NCI-H146 treated with DMSO at 0.1 percent for 48 hours (cell line): ENCODE measurements at regions not wholly inside any gene's neighbourhood (a gene's known extent, or its start where the extent isn't known, plus 50 kb on each side); places are given as distances from the start of the nearest gene placed in this dataset.

Experiments
- DNase-seq: peaks from one replicate; lab custom pipeline; 2025; ENCODE audit not compliant: unreplicated experiment; lab: John Stamatoyannopoulos, UW

- no peak for DNase-seq
Observed at GRCh38 chr14:42190744-42191143, 584.1 kb downstream of the LRFN5 start.

DNA sequence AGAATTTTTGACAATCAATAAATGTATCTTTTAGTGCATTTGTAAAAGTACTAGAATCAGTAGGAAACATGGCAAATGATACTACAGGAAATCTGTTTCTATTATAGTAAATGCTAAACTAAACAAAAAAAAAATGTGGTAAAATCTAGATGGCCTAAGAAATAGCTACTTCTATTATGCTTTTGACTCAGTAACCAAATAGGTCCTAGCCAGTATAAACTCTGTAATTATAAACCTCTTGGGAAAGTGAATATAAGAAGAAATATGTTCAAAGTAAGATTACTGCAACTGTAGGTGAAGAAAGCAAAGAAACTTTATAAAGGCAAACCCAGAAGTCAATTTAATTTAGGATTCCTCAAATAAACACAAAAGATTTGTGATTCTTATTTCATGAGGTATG lies 581.2 kb downstream of the LRFN5 start:
- no peak for DNase-seq

GRCh38 chr14:42185718-42186117 lies 579.0 kb downstream of the LRFN5 start:
- DNase-seq, result no peak

DNA sequence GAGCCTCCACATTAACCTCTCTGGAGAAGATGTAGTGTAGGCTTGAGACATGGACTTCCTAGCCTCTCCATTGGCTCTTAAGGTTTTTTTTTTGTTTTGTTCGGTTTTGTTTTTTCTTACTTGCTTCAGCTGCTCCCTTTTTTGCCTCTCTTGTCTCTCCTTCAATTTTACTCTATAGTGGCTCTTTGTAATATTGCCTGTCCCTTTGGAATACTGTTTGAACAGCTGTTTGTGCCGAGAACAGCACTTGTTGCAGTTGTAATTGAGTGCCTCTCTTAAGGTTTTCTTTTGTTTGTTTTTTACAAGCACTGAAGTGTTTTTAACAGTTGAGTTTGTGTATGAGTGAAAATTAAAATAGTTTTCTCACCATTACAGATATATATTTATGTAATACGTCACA lies 567.7 kb downstream of the LRFN5 start:
- DNase-seq, result peak; percentile 19

GRCh38 chr14:42173206-42173605 lies 566.5 kb downstream of the LRFN5 start:
- no peak for DNase-seq

DNA sequence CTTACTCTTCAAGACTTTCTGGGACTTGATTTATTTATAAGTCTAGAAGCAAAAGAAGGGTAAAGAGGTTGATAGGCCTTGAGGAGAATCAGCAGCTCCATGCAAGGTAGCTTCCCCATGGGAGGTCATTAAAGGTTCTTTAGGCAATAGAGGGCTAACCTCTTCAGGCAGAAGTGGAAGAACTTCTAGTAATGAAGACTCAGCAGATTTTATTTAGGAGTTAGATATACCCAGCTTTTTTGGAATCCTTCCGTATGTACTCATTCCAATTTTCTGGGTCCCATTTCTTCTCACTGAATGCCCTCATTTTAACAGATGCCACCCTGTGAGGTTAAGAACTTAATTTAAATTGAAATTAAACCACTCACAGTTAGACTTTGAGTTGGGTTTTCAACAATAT lies 565.6 kb downstream of the LRFN5 start:
- no peak for DNase-seq

- no peak for DNase-seq
Observed at GRCh38 chr14:42163136-42163535, 556.5 kb downstream of the LRFN5 start.

DNA sequence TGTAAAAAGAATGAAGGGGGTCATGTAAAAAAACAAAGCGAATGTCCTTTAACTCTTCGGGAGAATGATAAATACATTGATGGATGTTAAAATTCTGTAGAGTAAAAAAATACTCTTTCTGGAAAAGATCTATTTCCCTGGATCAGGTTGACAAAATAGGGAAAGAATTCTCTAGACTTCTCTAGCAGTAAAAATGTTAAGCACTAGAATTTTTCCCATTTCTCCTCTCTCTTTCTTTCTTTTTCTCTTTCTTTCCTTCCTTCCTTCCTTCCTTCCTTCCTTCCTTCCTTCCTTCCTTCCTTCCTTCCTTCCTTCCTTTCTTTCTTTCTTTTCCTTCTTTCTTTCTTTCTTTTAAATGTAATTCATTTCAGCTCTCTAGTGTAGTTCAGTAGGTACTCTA lies 552.5 kb downstream of the LRFN5 start:
- DNase-seq, result no peak

GRCh38 chr14:42149609-42150261 lies 543.1 kb downstream of the LRFN5 start:
- no peak for DNase-seq

DNA sequence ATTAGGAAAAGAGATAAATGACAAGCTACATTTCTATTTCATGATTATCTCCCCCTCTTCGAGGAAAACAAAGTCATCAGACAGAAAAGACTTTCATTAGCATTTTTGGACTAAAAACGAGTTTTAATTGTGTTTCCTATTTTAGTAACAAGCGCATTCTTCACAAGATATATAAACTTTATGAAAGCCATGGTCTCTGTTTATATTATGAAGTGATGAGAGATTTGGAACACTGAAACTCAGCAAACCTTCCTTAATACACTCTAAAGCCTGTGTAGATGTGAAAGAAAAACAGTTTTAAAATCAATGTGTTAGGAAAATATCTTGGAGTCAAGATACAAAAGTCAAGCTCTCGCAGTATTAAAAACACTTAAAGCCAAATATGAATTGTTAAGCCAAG lies 539.1 kb downstream of the LRFN5 start:
- no peak for DNase-seq

DNA sequence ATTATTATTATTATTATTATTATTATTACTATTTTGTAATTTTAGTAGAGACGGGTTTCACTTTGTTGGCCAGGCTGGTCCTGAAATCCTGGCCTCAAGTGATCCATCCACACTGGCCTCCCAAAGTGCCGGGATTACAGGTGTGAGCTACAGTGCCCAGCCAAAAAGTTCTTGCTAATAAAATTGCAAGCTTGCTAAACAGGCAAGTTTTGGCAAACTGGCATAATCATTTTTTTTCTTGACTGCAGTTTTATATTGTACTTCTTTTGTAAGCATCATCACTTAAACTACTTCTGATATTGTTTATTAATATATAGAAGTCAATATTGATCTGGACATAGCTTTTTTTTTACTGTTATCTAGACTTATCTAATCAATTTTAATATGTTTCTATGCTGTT lies 536.4 kb downstream of the LRFN5 start:
- DNase-seq, result no peak

DNA sequence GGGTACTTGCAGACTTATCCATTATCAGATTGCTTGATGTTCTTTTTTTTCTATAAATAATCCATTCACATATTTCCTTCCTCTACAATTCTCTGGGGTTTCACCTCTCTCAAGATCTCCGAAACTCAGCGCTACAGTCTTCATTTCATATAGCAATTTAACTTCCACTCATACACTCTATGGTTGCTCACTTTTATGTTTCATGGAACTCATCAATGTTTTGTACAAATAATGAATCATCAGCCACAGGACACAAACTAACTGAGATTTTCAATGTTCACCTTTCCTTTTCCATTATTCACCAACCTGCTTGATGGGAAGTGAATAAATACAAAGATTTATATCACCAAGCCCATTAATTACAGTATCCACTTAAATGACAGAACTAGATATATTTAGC lies 534.7 kb downstream of the LRFN5 start:
- DNase-seq, result no peak

- no peak for DNase-seq
Observed at GRCh38 chr14:42140831-42141279, 534.2 kb downstream of the LRFN5 start.

DNA sequence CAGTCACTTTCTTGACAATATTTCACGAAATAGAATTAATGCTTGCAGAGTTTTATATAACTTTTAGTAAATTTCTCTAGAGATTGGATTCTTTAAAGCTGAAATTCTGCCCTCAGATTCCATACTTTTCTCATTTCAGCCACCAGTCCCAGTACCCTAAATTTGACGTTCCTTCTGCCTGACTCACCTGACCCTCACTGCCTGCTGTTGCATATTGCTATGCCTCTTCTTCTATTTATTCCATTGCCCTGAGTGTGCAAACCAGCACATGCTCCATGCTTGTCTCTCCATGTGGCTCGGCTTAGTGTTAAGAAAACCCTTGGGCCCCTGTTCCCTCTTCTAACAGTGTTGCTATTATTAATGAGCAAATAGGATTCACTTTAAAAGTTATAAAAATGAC lies 533.3 kb downstream of the LRFN5 start:
- no peak for DNase-seq

DNA sequence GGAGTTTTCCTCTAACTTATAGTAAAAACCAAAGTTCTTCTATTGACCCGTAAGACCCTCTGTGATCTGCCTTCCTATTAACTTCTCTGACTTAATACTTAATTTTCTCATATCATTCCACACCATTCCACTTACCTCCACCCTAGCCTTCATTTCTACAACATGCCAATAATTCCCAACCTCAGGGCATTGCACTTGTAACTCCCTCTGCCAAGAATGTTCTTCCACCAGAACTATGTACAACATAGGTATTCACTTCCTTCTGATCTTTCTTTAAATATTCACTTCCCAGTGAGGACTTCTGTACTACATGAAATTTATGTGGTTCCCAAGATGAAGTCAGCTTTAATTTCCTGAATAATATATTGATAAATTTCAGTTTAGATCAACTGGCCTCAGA lies 531.7 kb downstream of the LRFN5 start:
- no peak for DNase-seq

DNA sequence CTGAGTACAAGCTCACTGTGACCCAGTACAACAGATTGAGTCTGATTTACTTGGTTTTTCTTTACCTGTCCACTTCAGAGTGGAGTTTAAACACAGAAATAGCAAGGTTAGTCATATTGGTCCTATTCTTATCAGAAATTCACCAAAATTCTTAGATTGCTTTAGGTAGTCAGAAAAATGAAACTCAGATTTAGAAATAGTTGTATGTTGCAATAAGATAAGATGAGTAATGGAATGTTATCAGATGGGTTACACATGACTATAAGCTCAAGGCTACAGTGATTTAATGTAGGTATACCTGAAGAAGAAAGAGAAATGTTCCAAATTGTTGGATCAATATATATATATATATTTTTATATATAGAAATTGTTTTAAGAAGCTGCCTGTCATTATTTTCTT lies 524.1 kb downstream of the LRFN5 start:
- no peak for DNase-seq

DNA sequence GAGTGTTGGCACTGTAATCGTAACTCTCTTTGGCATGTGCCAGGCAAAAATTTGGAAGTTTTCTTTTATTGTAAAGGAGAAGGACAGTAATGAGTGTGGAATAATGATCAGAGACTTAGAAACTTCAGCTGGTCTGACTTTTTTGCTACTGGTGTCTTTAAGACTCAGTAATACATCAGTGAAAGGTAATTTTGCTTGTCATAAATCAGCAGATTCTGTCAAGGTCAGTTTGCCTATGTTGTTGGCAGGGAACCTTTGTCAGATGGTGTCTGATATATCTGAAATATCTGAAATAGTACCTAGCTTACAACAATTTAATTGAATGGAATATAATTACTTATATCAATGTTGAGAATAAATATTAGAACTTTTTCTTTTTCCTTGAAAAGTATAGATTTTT lies 516.9 kb downstream of the LRFN5 start:
- DNase-seq, result no peak

- no peak for DNase-seq
Observed at GRCh38 chr14:42113358-42114069, 506.8 kb downstream of the LRFN5 start.

DNA sequence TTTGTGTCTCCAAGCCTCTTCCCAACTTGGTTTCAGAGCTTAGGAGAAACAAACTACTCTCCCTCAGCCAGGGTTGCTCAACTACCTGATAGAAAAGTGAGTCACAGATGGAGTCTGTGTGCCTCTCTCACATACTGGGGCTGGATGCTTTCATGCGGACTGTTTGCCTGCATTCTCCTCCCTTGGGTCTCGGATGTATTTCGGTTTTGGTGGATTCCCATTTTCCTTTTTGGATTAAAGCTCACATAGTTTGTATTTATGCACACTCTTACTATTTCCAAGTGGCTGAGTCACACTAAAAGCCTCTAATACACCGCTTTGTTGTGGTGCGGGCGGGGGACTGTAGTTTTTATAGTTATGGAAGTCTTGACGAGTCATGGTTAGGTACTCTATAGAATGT lies 505.4 kb downstream of the LRFN5 start:
- DNase-seq, result no peak

DNA sequence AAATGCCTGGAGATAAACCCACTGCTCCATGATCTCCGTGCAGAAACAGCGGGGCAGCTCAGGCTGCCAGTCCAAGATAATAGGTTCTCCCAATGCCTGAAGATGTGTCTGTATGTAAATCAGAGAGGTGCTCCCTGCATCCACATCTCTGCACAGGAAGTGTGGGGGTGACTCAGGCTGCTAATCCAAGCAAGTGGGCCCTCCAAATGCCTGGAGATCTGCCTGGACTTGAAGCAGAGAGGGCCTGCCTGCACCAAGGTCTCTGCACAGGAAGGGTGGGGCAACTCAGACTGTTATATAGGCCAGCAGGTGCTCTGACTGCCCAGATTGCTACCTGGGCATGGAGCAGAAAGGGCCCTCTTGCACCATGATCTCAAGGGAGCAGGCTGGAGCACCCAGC lies 504.7 kb downstream of the LRFN5 start:
- DNase-seq, result no peak

- DNase-seq, result no peak
Observed at GRCh38 chr14:42110167-42110566, 503.5 kb downstream of the LRFN5 start.

- DNase-seq, result no peak
Observed at GRCh38 chr14:42095155-42095554, 488.5 kb downstream of the LRFN5 start.

GRCh38 chr14:42090122-42090521 lies 483.4 kb downstream of the LRFN5 start:
- no peak for DNase-seq
